ENCODE measurements at regions not wholly inside any gene's neighbourhood (a gene's known extent, or its start where the extent isn't known, plus 50 kb on each side); places are given as distances from the start of the nearest gene placed in this dataset.

DNA sequence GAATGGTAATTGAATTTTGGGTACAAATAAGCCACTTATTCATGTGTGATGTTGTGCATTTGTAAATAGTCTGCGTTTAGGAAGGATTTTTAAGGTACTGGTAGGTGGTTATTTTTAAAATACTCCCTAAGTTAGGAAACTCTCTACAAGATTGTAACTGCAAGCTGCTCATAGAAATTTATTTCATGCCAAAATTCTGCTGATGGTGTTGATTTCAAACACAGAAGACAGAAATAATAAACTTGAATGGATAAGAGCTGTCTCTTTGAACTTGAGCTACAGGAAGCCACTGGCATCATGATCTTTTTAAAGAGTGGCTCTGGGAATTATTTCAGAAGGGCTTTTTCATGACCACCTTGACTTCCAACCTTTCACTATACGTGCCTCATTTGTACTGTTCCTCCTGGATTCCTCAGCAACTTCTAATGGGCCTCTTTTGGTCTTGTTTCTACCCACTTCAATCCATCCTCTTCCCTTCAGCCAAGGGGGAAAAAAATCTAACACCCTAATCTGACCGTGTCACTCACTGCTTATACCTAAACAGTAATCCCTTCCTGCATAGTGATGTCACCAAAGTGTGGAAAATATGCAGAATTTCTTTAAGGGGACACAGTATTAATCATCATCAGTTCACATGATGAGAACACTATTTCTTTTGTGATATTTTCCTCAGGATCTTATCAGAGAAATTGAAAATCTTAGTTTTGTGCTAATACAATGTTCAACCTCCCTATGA lies 113.6 kb downstream of the PFDN4 start (continued):
- TF ChIP-seq STAT1 (IDR thresholded peaks at IDR 0.05; ENCODE audit: unreplicated experiment) = no peak
- TF ChIP-seq EZH2 (IDR thresholded peaks at IDR 0.05; ENCODE audit: low read depth, unreplicated experiment) = no peak
- TF ChIP-seq POLR2AphosphoS5 (IDR thresholded peaks at IDR 0.05; ENCODE audit: low read depth) = no peak
- no peak for TF ChIP-seq JUNB (IDR thresholded peaks at IDR 0.05; ENCODE audit: unreplicated experiment)
- no peak for TF ChIP-seq CREB1 (CRISPR knock-in tag; IDR thresholded peaks at IDR 0.05; ENCODE audit: low read depth)
- TF ChIP-seq, protein P1, sequence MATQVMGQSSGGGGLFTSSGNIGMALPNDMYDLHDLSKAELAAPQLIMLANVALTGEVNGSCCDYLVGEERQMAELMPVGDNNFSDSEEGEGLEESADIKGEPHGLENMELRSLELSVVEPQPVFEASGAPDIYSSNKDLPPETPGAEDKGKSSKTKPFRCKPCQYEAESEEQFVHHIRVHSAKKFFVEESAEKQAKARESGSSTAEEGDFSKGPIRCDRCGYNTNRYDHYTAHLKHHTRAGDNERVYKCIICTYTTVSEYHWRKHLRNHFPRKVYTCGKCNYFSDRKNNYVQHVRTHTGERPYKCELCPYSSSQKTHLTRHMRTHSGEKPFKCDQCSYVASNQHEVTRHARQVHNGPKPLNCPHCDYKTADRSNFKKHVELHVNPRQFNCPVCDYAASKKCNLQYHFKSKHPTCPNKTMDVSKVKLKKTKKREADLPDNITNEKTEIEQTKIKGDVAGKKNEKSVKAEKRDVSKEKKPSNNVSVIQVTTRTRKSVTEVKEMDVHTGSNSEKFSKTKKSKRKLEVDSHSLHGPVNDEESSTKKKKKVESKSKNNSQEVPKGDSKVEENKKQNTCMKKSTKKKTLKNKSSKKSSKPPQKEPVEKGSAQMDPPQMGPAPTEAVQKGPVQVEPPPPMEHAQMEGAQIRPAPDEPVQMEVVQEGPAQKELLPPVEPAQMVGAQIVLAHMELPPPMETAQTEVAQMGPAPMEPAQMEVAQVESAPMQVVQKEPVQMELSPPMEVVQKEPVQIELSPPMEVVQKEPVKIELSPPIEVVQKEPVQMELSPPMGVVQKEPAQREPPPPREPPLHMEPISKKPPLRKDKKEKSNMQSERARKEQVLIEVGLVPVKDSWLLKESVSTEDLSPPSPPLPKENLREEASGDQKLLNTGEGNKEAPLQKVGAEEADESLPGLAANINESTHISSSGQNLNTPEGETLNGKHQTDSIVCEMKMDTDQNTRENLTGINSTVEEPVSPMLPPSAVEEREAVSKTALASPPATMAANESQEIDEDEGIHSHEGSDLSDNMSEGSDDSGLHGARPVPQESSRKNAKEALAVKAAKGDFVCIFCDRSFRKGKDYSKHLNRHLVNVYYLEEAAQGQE (IDR thresholded peaks at IDR 0.05; ENCODE audit: unreplicated experiment) = no peak
- TF ChIP-seq EZH2phosphoT487 (IDR thresholded peaks at IDR 0.05; ENCODE audit: unreplicated experiment) = no peak
- TF ChIP-seq ZNF331 (CRISPR knock-in tag; IDR thresholded peaks at IDR 0.05; ENCODE audit: low read depth) = no peak

DNA sequence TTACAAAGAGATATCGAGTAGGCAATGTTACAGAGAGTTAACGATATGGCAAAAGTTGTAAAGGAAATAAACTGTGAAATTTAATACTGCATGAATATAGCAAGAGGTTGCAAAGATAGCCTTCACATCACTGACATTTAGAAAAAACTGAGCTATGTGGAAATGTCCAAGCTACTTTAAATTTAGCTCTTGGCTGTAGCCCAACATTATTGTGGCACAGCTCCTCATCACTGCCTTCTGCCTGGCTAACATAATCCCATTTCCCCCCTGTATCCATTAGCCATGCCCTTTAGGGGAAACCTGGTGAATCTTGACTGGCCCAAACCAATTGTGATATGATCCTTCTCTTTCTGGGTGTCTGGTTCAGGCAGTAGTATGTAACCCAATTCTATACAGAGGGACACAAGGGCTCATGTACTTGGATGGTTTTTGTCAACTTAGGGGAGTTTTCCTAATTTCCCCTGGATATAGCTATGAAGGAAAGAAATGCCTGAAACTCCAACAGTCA lies 115.4 kb downstream of the PFDN4 start:
- DNase-seq (ENCODE audit: low spot score) (no peak), ATAC-seq (no peak)
- no peaks in the 10 kb centered on the region for H3K79me2 ChIP-seq (replicated peaks; ENCODE audit: insufficient read depth)
- H3K4me1 Mint-ChIP-seq = no peaks in the 10 kb centered on the region; the same call in 2 of the 3 replicates
- no peaks in the 10 kb centered on the region for H3K4me1 ChIP-seq (ENCODE audit: insufficient read depth)
- H3K27me3 Mint-ChIP-seq (ENCODE audit: insufficient read depth, low read depth, poor library complexity) = no peaks in the 10 kb centered on the region
- no peaks in the 10 kb centered on the region for H3K36me3 ChIP-seq (ENCODE audit: insufficient read depth)
- no peaks in the 10 kb centered on the region for H3K36me3 Mint-ChIP-seq (ENCODE audit: low read depth)
- no peaks in the 10 kb centered on the region for H4K20me1 ChIP-seq (replicated peaks; ENCODE audit: insufficient read depth)
- no peaks in the 10 kb centered on the region for H3K9me3 Mint-ChIP-seq
- H3K27ac ChIP-seq (ENCODE audit: low read depth) = no peak overlapping the region
- H3K4me3 ChIP-seq = no peak overlapping the region
- no peak overlapping the region for H3K27ac Mint-ChIP-seq
- H3K9me2 ChIP-seq (ENCODE audit: insufficient read depth) = no peaks in the 10 kb centered on the region
- peak overlapping the region; percentile 9; the same call in 1 of the 2 replicates for H2AFZ ChIP-seq
- no peaks in the 10 kb centered on the region for H3K27me3 ChIP-seq (ENCODE audit: insufficient read depth)
- no peak overlapping the region for H3K4me3 Mint-ChIP-seq
- no peaks in the 10 kb centered on the region for H3F3A ChIP-seq (replicated peaks; ENCODE audit: low read depth)
- no peak overlapping the region for H3K4me2 ChIP-seq
- TF ChIP-seq POLR2AphosphoS5 (IDR thresholded peaks at IDR 0.05; ENCODE audit: low read depth) (no peak), ZNF114 (CRISPR knock-in tag; IDR thresholded peaks at IDR 0.05) (no peak), EZH2phosphoT487 (IDR thresholded peaks at IDR 0.05; ENCODE audit: unreplicated experiment) (no peak), JUNB (IDR thresholded peaks at IDR 0.05; ENCODE audit: unreplicated experiment) (no peak), CREB1 (CRISPR knock-in tag; IDR thresholded peaks at IDR 0.05; ENCODE audit: low read depth) (no peak), EZH2 (IDR thresholded peaks at IDR 0.05; ENCODE audit: low read depth, unreplicated experiment) (no peak), STAT1 (IDR thresholded peaks at IDR 0.05; ENCODE audit: unreplicated experiment) (no peak)
- TF ChIP-seq, protein P2, sequence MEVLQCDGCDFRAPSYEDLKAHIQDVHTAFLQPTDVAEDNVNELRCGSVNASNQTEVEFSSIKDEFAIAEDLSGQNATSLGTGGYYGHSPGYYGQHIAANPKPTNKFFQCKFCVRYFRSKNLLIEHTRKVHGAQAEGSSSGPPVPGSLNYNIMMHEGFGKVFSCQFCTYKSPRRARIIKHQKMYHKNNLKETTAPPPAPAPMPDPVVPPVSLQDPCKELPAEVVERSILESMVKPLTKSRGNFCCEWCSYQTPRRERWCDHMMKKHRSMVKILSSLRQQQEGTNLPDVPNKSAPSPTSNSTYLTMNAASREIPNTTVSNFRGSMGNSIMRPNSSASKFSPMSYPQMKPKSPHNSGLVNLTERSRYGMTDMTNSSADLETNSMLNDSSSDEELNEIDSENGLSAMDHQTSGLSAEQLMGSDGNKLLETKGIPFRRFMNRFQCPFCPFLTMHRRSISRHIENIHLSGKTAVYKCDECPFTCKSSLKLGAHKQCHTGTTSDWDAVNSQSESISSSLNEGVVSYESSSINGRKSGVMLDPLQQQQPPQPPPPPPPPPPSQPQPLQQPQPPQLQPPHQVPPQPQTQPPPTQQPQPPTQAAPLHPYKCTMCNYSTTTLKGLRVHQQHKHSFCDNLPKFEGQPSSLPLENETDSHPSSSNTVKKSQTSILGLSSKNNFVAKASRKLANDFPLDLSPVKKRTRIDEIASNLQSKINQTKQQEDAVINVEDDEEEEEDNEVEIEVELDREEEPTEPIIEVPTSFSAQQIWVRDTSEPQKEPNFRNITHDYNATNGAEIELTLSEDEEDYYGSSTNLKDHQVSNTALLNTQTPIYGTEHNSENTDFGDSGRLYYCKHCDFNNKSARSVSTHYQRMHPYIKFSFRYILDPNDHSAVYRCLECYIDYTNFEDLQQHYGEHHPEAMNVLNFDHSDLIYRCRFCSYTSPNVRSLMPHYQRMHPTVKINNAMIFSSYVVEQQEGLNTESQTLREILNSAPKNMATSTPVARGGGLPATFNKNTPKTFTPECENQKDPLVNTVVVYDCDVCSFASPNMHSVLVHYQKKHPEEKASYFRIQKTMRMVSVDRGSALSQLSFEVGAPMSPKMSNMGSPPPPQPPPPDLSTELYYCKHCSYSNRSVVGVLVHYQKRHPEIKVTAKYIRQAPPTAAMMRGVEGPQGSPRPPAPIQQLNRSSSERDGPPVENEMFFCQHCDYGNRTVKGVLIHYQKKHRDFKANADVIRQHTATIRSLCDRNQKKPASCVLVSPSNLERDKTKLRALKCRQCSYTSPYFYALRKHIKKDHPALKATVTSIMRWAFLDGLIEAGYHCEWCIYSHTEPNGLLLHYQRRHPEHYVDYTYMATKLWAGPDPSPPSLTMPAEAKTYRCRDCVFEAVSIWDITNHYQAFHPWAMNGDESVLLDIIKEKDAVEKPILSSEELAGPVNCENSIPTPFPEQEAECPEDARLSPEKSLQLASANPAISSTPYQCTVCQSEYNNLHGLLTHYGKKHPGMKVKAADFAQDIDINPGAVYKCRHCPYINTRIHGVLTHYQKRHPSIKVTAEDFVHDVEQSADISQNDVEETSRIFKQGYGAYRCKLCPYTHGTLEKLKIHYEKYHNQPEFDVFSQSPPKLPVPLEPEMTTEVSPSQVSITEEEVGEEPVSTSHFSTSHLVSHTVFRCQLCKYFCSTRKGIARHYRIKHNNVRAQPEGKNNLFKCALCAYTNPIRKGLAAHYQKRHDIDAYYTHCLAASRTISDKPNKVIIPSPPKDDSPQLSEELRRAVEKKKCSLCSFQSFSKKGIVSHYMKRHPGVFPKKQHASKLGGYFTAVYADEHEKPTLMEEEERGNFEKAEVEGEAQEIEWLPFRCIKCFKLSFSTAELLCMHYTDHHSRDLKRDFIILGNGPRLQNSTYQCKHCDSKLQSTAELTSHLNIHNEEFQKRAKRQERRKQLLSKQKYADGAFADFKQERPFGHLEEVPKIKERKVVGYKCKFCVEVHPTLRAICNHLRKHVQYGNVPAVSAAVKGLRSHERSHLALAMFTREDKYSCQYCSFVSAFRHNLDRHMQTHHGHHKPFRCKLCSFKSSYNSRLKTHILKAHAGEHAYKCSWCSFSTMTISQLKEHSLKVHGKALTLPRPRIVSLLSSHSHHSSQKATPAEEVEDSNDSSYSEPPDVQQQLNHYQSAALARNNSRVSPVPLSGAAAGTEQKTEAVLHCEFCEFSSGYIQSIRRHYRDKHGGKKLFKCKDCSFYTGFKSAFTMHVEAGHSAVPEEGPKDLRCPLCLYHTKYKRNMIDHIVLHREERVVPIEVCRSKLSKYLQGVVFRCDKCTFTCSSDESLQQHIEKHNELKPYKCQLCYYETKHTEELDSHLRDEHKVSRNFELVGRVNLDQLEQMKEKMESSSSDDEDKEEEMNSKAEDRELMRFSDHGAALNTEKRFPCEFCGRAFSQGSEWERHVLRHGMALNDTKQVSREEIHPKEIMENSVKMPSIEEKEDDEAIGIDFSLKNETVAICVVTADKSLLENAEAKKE (CRISPR knock-in tag; IDR thresholded peaks at IDR 0.05) = no peak
- TF ChIP-seq, protein P3, sequence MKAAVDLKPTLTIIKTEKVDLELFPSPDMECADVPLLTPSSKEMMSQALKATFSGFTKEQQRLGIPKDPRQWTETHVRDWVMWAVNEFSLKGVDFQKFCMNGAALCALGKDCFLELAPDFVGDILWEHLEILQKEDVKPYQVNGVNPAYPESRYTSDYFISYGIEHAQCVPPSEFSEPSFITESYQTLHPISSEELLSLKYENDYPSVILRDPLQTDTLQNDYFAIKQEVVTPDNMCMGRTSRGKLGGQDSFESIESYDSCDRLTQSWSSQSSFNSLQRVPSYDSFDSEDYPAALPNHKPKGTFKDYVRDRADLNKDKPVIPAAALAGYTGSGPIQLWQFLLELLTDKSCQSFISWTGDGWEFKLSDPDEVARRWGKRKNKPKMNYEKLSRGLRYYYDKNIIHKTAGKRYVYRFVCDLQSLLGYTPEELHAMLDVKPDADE (IDR thresholded peaks at IDR 0.05) = no peak

Data from GM23338 (cell line).